ENCODE measurements at regions not wholly inside any gene's neighbourhood (a gene's known extent, or its start where the extent isn't known, plus 50 kb on each side); places are given as distances from the start of the nearest gene placed in this dataset.

- TF ChIP-seq CTCF (IDR thresholded peaks at IDR 0.05; ENCODE audit: low read depth, low read length) = no peak
- no peak for DNase-seq (ENCODE audit: extremely low read depth, low read depth)
Measured at GRCh38 chr5:174354571-174354970, 309.1 kb downstream of the NSG2 start.

GRCh38 chr5:174355208-174355612 lies 309.7 kb downstream of the NSG2 start:
- no peak for TF ChIP-seq CTCF (IDR thresholded peaks at IDR 0.05; ENCODE audit: low read depth, low read length)
- peak; percentile 18 for DNase-seq (ENCODE audit: extremely low read depth, low read depth)

GRCh38 chr5:174355995-174356394 lies 310.5 kb downstream of the NSG2 start:
- DNase-seq (ENCODE audit: extremely low read depth, low read depth) = no peak
- TF ChIP-seq CTCF (IDR thresholded peaks at IDR 0.05; ENCODE audit: low read depth, low read length) = no peak

GRCh38 chr5:174356536-174356935 lies 311.0 kb downstream of the NSG2 start:
- TF ChIP-seq CTCF (IDR thresholded peaks at IDR 0.05; ENCODE audit: low read depth, low read length) = no peak
- no peak for DNase-seq (ENCODE audit: extremely low read depth, low read depth)

GRCh38 chr5:174358276-174358675 lies 312.8 kb downstream of the NSG2 start:
- TF ChIP-seq CTCF (IDR thresholded peaks at IDR 0.05; ENCODE audit: low read depth, low read length) = no peak
- DNase-seq (ENCODE audit: extremely low read depth, low read depth) = no peak

GRCh38 chr5:174359071-174359470 lies 313.6 kb downstream of the NSG2 start:
- no peak for TF ChIP-seq CTCF (IDR thresholded peaks at IDR 0.05; ENCODE audit: low read depth, low read length)
- no peak for DNase-seq (ENCODE audit: extremely low read depth, low read depth)

- TF ChIP-seq CTCF (IDR thresholded peaks at IDR 0.05; ENCODE audit: low read depth, low read length) = no peak
- DNase-seq (ENCODE audit: extremely low read depth, low read depth) = no peak
Measured at GRCh38 chr5:174362514-174362913, 317.0 kb downstream of the NSG2 start.

Data from AG09319 (cell line).